T47D (cell line): ENCODE measurements at regions not wholly inside any gene's neighbourhood (a gene's known extent, or its start where the extent isn't known, plus 50 kb on each side); places are given as distances from the start of the nearest gene placed in this dataset.

Source experiments
- DNase-seq, 2 experiments: peaks; one replicate each; pipeline versions ENCODE4 v3.0.0 to v3.0.0-alpha.2; 2011 to 2012; ENCODE audit warnings: low read depth in 1 of 2, low spot score in 1 of 2
- JUND ChIP-seq: IDR thresholded peaks from 2 replicates; pipeline ENCODE4 v1.6.1; 2012; ENCODE audit warnings: low read depth
- in situ Hi-C: cut with HindIII; loops from 2 replicates; pipeline ENCODE4 v1.10.0; 2016; ENCODE audit warnings: low sequenced_read_pairs, low pct_unique_long_range_greater_than_20kb

DNA sequence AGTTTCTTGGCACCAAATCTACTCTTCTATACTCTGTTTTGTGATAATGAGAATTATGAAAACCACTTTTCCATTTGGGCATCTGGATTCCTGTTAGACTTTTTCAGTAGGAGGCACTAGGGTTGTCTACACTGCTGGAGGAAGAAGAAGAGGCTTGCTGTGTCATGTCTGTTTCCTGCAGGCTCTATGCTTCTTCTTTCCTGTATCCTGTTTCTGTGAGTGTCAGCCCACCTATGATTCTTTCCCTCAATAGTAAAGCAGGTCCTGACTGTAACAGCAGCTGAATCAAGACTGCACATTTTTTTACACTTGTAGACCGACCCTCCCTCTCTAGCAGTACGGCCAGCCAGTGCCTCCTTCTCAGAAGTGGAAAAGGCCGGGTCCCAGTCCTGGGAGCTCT, 603.9 kb downstream of the HDGFL1 start:
- no peak for DNase-seq
- in situ Hi-C loops: no loop called here
- no peak for TF ChIP-seq JUND

DNA sequence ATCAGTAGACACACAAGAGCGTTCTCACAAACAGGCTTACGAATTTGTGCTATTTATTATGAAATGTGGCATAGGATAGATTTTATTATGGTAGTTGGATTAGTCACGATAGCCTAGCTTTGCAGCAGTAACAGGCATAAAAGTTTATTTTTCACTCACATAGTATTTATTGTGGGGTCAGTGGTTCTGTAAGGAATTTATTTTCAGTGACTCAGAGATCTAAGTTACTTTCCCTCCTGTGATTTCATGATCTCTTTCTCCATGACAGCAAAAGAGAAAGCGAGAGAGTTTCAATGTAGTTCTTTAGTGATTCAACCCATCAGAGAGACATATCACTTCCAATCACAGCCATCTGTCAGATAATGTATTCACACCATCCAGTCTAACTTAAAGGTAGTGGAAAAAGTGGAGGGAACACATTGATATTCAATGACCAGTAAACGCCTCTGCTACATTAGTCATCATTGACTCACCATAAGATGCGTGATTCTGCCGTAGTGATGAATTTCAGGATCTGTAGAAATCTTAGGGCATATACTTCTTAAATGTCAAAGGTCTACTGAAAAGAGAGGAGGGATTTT, 605.5 kb downstream of the HDGFL1 start:
- no peak for DNase-seq
- in situ Hi-C loops: no loop called here
- TF ChIP-seq JUND: no peak

DNA sequence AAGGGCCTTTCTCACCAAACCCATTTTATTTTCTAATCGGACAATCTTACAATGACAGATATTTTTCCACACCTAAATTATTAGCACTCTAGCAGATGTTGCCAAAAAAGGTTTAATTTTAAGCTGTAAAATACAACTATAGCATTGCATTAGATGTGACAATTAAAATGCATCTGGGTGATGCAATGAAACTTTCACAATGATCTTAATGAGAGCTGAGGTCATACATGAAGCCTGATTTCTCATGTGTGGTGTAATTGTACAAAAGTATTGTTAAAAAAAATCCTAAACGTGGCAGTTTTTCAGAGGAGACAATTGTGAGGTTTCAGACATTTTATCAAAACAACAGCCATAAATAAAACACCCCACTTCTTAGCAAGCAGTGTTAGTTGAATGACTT, 606.0 kb downstream of the HDGFL1 start:
- in situ Hi-C loops: no loop called here
- DNase-seq: no peak
- no peak for TF ChIP-seq JUND

DNA sequence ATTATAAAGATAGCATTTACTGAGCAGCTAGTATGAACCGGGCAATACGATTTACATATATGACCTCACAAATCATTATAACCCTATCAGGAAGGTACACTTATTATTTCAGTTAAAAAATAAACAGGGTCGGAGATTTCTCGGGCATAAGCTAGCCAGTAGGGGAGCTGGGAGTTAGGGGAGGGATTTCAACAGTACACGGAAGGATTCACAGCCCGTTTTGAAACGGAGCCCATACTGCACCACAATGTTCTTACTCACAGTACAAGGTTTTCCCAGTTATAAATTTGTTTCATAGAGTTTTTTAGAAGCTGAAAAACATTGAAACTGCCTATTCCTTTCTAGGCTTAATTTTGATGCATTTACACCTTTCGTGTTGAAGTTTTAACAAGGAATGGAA, 607.1 kb downstream of the HDGFL1 start:
- in situ Hi-C loops: no loop called here
- peak in 1 of 2 experiments; percentile 20 for DNase-seq
- no peak for TF ChIP-seq JUND

DNA sequence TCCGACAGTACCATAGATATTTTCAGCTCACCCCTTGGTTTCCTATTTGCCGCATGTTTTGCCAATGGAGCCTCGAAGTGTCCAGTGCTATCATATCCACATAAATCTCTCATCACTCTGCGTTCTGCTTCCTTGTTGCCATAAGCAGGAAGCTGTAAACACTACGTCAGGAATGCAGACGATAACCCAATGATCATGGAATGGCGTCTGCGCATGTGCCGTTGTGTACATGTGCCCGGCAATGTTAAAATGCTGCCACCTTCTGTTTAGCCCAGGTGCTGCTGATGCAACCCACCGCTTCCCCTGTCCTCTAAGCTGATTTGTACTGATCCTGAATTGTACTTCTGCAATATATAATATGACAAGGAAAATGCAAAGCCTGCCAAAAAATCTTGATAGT, 607.5 kb downstream of the HDGFL1 start:
- no peak for TF ChIP-seq JUND

DNA sequence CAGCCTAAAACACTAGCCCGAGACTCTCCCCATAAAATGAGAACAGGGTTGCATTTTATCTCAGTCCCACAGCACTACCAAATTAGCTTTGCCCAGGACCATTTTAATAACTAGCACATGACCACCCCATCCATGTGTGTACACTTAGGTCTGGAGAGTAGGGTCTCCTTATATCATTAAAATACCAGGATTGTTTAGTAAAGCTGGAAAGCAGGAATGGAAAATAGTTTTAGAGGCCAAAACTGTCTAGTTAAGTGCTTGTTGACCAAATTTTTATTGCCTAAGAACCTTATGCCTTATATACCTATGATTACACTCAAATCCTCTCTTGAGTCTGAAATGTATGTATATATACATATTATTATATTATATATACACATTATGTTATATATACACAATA, 608.4 kb downstream of the HDGFL1 start:
- no peak for TF ChIP-seq JUND
- no peak for DNase-seq
- in situ Hi-C loops: no loop called here

More for the DNA sequence above, 607.5 kb downstream of the HDGFL1 start:
- in situ Hi-C loops: no loop called here
- DNase-seq: peak; percentile 21 to 85

DNA sequence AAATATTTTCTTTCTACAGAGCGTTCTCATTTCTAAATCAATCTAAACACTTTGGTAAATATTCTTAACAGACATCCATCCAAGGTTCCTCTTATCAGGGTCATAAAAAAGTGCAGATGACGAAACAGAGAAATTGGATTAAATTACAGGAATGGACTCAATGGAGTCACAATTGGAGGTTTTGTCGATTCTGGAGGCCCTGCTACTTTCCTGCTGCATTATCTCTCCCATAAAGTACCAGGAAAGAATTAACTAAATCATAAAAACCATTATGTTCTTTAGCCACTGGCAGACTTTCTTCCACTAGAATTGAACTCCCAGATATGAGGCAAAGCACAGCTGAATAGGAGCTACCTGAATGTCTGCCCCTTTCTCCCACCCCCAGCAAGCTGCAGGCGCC, 610.6 kb downstream of the HDGFL1 start:
- no peak for TF ChIP-seq JUND
- in situ Hi-C loops: no loop called here
- no peak for DNase-seq

DNA sequence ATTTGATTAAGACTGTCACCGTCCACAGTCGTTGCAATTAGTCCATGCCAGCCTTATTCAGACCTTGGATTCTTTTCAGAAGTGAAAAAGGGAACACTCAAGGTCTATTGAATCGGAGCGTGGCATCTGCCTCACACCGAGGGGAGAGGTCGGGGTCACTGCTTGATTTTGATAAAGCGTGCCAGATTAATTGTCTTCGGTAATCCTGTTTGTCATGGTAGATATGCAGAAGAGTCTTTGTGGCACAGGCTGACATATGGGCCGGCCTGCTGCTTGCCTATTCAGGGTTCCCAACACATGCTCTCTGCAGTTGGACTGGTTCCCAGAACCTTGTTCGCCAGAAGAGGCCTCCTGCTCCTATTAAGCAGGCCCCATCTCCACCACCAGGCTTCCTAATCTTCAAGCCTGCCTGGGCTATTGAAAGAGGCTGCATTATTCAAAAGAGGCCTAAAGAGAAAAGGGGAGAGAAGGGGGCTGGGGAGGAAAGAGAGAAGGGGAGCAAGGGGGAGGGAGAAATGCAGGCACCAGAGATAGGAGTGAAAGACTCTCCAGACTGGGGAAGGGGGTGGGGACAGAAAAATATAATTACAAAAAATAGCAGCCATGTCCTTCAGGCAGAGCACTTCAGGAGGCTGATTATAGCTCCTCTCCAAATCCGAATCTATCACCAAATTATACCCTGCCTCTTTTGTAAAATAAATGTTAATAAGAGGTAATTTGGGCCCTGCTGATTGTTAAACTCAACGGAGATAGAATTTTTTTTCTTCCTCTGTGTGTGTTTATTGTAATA, 611.3 kb downstream of the HDGFL1 start:
- no peak for DNase-seq
- in situ Hi-C loops: no loop called here
- no peak for TF ChIP-seq JUND

DNA sequence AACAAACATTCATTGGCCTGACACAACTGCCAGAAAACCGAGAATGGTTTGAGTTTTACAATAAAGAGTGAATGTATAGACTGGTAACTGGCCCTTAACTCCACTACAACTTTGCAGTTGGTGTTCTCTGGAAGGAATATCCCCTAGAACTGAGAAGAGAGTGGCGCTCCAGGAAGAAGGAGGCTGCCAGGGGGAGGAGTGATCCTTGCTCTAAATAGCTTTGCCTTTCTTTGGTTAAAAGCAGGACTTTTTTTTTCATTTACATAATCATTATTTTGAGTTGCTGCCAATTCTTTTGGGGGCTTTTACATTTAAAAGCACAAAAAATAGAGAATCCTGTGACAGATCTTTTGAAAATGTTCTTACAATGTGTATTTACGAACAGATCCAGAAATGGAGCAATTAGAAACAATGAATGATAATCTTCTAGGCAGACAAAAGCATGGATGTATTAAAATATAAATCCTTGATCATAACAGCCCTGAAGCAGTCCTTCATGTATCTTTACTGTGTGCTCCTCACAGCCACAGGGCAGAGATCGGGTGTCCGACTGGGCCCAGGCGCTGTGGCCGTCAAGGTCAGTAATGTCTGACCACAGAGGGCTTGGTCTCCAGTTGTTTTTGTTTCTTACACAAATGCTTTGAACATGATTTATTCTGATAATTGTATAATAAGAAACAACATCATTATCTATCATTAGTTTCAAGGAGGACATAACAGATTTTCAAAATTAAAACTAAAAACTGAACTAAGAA, 612.2 kb downstream of the HDGFL1 start:
- DNase-seq: no peak
- in situ Hi-C loops: no loop called here
- TF ChIP-seq JUND: no peak

DNA sequence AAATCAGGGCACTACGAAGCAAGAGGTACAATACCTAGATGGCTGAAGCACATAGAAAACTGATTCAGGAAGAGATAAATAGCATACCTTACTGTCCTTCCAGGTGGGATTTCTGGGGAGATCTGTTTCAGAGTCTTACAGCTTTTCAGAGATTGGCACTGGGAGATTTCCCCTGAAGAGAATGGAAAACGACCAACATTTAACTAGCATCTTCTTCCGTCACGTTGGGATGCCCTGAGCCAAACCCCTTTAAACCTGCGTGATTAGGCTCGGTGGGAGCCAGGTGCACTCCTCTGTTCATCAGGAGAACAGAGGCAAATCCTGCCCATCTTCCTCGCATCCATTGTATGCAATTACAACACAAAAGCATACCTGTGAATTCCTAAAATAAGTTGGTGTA, 614.5 kb downstream of the HDGFL1 start:
- in situ Hi-C loops: no loop called here
- no peak for TF ChIP-seq JUND
- no peak for DNase-seq

DNA sequence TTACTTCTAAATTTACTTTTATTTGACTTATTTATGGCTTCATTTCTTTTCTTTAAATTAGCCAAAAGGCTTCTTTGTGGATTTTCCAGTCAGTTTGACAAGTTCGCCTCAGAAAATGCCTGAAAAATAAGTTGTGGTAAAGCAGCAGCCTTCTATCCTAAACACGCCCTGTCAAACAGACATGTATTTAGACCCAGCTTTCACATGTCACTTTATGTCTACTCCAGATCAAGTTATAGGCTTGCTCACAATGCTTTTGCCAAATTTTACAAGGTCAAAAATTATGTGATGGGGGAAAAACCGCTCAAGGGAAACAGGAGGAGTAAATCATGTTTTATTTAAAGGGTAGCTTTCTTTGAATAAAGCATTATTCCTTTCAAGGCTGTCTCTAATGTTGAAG, 615.0 kb downstream of the HDGFL1 start:
- DNase-seq: no peak
- in situ Hi-C loops: no loop called here
- TF ChIP-seq JUND: no peak

DNA sequence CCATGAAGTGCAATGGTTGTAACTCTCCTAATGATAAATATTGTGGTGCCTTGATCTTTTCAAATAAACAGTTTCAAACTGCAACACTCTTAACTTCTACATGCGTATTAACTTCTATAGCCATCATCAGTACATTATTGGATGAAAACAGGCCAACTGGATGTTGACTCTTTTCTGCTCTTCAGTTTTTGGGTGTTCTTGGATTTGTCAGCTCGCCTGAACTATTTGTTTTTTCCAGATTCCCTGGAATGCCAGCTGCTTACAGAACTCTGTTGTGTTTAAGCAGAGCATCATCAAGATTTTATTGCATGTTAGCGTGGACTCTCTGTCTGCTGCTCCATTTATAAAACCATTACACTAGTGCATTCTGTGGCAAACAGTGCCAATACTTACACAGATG, 626.1 kb downstream of the HDGFL1 start:
- in situ Hi-C loops: no loop called here
- no peak for DNase-seq
- no peak for TF ChIP-seq JUND

DNA sequence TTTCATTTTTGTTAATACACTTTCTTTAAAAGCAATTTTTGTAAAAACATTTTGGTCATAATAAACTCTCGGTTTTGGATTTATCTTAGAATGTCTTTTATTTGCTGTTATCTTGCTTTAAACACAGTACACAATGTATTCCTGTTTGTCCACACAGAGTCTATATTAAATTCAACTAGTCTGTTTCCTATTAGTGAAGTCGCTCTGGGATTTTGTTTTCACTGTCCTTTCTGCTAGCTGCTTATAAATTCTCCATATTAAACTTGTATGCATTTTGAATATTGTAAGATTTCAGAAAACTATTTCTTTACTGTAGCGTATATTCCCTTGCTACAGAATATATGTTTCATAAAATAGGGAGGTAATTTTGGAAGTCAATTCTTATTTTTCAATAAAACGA, 630.2 kb downstream of the HDGFL1 start:
- no peak for TF ChIP-seq JUND
- DNase-seq: no peak
- in situ Hi-C loops: no loop called here

DNA sequence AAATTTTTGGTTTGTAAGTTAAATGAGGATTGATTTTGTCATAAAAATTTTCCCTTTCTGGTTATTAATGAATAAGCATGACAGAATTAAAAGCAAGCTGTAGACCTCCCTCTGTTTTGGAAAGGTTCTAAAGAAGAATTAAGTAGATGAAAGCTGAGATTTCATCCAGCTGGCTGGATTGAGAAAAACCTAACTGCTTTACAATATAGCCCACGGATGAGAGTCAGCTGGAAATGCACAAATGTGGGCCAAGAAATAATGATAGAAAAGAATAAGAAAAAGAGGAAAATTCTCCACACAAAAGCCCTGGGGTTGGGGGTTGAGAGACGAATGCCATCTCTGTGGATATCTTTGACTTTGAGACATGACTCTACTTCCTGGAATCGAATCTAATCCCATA, 631.6 kb downstream of the HDGFL1 start:
- DNase-seq: no peak
- in situ Hi-C loops: no loop called here
- no peak for TF ChIP-seq JUND
